NCI-H82 treated with DMSO at 0.1 percent for 48 hours (cell line): ENCODE measurements at regions not wholly inside any gene's neighbourhood (a gene's known extent, or its start where the extent isn't known, plus 50 kb on each side); places are given as distances from the start of the nearest gene placed in this dataset.
"Not testable (repeated sequence)": the region's sequence is repeated elsewhere in the genome, so short reads cannot be mapped to it uniquely, and the experiment has no call there.

Experiments used
- DNase-seq: peaks from one replicate; lab custom pipeline; 2025; ENCODE audit not compliant: unreplicated experiment; lab: John Stamatoyannopoulos, UW

- DNase-seq: no peak
Measured at GRCh38 chr5:92372766-92373165, 989.6 kb upstream of the ARRDC3 start.

- DNase-seq: no peak
Measured at GRCh38 chr5:92371889-92372235, 988.7 kb upstream of the ARRDC3 start.

- DNase-seq: no peak
Measured at GRCh38 chr5:92371171-92371888, 988.2 kb upstream of the ARRDC3 start.

GRCh38 chr5:92370032-92370431 is 986.9 kb upstream of the ARRDC3 start:
- DNase-seq: no peak

DNA sequence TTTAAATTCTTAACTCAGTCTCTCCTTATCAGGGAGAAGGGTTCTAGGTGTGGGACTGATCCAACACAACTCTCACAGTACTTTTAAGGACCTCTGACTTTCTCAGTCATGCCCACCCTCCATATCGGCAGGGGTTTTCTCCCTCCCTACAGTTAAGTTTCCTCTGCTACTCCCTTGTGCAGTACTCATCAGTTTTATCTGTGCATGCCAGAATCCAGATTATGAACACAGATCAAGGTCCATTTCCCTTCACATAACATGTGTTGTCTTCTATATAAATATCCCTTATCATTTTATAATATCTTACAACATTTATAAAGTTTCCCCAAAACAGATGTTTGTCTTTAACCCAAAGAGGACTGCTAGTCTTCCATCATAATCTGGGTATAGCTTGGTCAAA is 986.5 kb upstream of the ARRDC3 start:
- DNase-seq: no peak

DNA sequence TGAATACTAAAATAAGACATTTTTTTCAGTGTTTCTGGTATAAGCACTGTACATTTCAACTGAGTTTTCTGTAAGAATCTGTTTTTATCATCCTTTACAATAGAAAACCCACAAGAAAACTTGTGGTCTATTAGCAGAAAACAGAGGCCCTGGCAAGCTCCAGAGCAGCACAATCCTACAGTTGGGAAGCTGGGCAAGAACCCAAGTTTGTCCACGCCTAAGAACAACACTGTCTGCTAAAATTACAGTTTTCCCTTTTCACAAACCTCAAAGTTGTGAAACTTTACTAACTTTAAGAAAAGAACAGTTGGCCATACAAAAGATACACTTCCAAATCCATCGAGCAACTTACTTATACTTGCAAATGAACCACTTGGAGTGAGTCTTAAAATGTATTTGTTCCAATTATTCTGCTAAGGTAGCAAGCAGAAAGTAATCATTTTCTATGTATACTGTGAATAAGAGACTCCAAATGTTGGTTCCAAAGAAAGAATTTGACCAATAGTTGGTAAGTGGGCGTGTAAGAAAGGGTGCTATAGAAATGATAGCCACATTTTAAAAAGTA is 982.0 kb upstream of the ARRDC3 start:
- DNase-seq: no peak

- no peak for DNase-seq
Measured at GRCh38 chr5:92353107-92354030, 970.3 kb upstream of the ARRDC3 start.

- DNase-seq: no peak
Measured at GRCh38 chr5:92337772-92338234, 954.7 kb upstream of the ARRDC3 start.

GRCh38 chr5:92332039-92332438 is 948.9 kb upstream of the ARRDC3 start:
- DNase-seq: no peak

DNA sequence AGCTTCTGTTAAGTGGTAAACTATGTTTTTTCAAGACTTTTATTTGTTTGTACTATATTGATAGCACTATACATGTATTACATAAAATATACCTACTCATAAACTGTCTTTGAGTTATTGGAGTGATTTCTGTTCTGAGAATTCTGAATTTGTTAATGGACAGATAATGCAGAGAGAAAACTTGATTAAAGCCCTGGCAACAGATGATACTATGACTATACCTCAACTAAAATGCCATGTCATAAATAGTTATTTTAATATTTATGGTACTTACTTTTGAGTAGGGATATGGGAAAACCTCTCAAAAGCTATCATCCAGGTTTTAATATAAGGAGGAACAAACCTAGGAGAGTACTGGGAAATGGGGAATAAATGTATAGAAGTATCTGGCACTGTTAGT is 947.2 kb upstream of the ARRDC3 start:
- no peak for DNase-seq

- DNase-seq: no peak
Measured at GRCh38 chr5:92329759-92330158, 946.6 kb upstream of the ARRDC3 start.

DNA sequence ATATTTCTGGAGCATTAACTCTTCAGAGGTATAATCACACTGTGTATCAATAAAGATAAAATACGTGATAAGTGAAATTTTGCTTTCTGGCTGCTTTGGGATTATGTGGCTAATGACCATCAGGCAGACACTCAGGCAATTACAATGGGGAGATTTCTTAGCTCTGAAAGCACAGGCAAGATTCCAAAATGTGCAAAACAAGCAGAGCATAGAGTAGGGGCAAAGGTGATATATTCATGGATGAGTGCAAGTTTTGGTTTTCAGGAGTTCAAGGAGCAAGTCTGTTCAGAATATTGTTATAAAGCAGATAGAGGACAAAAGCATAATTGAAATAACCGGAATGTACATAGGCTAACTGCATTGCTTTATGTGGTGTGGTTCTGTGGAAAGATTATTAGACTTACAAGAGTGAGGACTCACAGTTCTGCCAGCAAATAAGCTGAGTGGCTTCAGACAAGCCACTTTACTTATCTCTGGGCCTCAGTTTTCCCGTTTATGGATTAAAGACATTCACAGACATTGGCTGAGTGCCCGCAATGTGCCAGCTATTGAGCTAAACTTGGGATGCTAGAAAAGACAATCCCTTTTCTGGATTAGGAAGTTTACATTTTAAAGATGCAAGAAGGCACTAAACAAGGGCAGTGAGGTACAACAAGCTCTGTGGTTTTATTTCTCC is 945.6 kb upstream of the ARRDC3 start:
- no peak for DNase-seq

DNA sequence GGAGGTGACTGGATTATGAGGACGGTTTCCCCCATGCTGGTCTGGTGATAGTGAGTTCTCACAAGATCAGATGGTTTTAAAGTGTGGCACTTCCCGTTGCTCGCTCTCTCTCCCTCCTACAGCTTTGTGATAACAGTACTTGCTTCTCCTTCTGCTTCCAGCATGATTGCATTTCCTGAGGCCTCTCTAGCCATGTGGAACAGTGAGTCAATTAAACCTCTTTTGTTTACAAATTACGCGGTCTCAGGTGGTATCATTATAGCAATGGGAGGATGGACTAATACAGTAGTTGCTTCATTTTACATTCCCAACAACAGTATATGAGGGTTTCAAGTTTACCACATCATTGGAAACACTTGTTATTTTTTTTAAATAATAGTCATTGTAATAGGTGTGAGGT is 937.3 kb upstream of the ARRDC3 start:
- no peak for DNase-seq

DNA sequence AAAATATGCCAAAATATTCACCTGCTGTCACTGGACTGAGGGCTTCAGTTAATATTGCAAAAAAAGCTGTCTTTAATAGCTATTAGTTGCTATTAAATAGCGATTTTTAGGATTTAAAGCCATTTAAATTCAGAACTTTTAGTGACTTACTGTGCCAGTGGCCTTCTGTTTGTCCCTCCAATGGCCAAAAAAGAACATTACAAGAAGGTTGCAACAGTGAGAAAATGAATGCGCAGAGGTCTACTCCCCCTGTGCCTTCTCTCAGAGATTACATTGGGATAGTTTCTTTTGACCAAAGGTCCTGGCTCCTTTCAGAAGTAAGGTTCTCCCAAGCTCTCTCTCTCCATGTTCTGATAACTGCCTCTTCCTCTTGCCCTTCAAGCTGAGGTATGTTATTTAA is 930.3 kb upstream of the ARRDC3 start:
- DNase-seq: no peak

GRCh38 chr5:92309336-92309991 is 926.3 kb upstream of the ARRDC3 start:
- peak; percentile 29 for DNase-seq

GRCh38 chr5:92308679-92309078 is 925.6 kb upstream of the ARRDC3 start:
- no peak for DNase-seq

- DNase-seq: not testable (repeated sequence)
Measured at GRCh38 chr5:92302356-92302755, 919.2 kb upstream of the ARRDC3 start.

DNA sequence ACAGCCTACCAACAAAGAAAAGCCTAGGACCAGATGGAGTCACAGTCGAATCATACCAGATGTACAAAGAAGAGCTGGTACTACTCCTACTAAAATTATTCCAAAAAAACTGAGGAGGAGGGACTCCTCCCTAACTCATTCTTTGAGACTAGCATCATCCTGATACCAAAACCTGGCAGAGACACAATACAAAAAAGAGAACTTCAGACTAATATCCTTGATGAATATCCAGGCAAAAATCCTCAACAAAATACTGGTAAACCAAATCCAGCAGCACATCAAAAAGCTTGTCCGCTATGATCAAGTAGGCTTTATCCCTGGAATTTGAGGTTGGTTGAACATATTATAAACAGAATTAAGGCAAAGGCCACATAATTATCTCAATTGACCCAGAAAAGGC is 900.4 kb upstream of the ARRDC3 start:
- DNase-seq: no peak

- not testable (repeated sequence) for DNase-seq
Measured at GRCh38 chr5:92271750-92272149, 888.6 kb upstream of the ARRDC3 start.

DNA sequence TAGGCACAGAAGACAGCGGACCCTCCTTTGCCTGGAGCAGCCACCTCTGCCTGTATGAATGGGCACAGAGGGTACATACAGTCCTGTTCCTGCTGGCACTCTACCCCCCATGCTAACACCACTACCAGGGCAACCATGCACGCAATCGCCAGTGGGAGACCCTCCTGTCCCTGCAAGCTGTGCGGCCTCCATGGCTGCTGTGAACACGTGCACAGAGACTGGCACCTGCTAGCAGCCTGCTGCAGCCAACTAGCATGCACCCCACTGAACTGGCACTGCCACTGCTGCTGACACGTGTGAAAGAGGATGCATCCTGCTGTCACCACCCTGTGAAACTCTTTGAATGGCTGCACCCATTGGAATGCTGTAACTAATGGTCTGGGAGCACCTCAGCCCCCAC is 885.2 kb upstream of the ARRDC3 start:
- no peak for DNase-seq

DNA sequence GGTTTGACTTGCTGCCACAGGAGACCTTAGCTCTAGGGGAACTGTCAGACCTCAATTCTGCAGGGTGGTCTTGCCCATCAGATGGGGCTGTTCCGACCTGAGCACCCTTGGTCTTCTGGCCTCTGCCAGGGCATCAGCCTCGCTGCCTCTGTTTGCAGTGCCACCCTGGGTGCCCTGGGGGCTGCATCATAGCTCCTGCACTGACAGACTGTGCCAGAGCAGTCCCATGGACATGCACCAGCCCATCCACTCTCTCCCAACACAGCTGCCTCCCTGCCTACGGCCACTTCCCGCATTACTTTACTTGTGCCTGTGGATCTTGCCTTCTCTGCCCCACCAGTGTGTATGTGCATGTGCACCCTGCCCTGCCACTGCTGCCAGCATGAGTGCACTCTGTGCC is 884.7 kb upstream of the ARRDC3 start:
- no peak for DNase-seq
